ENCODE measurements at regions not wholly inside any gene's neighbourhood (a gene's known extent, or its start where the extent isn't known, plus 50 kb on each side); places are given as distances from the start of the nearest gene placed in this dataset.
"Not testable (repeated sequence)": the region's sequence is repeated elsewhere in the genome, so short reads cannot be mapped to it uniquely, and the experiment has no call there.

DNA sequence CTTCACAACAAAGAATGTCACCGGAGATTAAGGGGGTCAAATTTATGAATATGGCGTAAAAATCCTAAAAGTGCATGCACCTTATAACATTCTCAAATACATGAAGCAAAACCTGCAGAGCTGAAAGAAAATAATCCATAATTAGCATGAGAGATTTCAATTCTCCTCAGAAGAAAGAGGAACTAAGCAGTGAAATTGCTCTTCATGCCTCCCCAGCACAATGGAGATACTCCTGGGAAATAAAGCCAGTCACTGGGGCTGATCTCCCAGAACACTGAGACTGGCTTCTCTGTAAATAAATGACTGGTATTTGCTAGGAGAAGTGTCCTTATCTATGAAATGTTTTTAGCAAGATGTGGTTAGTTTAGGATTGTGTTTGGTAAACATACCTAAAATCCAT, 68.1 kb downstream of the GOLGA6L6 start:
- not testable (repeated sequence) for DNase-seq

DNA sequence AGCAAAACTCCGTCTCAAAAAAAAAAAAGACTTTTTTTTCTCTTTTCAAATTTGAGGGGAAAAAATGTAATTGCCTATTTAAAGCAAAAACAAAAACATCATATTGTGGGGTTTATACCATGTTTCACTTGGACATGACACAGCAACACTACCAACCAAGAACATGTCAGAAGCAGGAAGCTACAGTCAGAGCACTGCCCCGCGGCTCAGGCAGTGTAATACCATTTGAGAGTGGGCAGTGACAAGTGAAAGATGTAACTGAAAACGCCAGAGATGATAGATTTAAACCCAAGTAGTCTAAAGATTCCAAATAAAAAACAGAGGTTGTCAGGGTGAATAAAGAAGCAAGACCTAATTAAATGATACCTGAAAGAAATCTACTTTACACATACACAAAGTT, 68.6 kb downstream of the GOLGA6L6 start:
- DNase-seq, result not testable (repeated sequence)

DNA sequence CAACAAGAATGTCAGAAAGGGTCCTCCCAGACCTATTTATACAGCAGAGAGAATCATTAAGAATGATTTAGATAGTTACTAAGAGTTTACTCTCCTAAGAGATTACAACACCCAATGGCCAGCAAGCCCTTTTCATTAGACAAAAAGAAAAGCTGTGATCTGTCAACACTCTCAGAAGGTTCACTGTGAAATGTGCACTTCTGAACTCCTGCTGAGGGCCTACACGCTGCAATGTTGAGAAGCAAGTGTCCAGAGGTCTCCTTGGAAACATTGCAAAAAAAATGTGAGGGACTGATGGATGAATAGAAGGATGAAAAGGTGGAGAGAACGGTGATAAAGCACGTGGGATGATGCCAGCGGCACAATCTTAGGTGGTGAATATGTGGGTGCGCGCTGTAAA, 70.8 kb downstream of the GOLGA6L6 start:
- not testable (repeated sequence) for DNase-seq

DNA sequence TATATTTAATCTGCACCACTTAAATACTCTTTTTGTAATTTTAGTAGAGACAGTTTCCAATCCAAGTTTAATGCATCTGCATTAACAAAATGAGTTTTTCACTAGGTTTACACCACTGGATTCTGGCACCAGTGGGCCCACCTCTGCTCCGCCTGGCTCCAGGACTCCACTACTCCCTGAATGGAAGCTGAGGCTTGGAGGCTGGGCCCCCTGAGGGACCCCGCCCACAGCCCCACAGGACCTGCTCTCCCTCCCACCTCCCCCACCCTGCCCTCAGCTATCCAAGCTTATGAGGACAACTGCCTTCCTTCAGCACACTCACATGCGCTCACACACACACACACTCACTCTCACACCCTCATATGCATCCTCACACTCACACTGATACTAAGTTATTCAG, 100.5 kb downstream of the GOLGA6L6 start:
- not testable (repeated sequence) for DNase-seq

DNA sequence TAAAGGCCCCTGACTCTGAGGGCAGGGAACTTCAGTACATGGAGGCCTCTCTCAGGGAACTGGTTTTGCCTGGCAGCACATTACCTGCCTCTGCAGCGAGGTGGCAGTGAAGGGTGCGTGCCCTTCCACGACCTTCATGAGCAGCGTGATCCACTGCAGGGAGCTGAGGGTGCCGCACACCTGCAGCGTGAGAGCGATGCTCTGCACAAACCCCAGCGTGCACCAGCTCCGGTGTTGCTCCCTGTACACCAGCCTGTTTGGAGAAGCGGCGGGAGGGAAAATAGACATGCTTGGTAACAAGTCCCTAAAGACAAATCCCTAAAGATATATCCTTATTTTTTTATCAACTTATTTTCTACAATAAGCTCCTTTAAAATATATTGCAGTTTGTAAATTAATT, 101.2 kb downstream of the GOLGA6L6 start:
- not testable (repeated sequence) for DNase-seq

DNA sequence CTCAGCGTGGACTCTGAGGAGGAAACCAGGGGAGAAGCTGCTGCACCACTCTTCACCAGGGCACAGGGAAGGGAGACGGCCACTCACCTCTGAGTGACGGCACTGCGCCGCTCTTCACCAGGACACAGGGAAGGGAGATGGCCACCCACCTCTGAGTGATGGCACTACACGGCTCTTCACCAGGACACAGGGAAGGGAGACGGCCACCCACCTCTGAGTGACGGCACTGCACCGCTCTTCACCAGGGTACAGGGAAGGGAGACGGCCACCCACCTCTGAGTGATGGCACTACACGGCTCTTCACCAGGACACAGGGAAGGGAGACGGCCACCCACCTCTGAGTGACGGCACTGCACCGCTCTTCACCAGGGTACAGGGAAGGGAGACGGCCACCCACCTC, 102.5 kb downstream of the GOLGA6L6 start:
- not testable (repeated sequence) for DNase-seq

DNA sequence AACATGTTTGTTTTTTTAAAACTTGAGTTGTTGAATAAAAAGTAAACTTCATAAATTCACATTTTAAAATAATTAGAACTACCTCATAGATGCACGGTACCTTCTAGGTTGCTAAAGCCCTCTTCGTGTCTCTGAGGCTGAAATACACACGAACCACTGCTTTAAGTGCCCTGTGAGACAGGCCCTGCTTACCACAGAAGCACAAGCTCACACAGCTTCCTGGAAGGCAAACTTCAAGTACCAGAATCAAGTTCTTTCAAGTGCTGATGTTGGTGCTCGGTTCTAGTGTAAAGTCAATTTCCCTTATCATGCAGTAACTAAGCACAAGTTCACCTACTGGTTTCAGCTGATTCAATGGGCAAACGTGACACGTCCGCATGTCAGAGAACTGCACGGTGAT, 103.3 kb downstream of the GOLGA6L6 start:
- not testable (repeated sequence) for DNase-seq

DNA sequence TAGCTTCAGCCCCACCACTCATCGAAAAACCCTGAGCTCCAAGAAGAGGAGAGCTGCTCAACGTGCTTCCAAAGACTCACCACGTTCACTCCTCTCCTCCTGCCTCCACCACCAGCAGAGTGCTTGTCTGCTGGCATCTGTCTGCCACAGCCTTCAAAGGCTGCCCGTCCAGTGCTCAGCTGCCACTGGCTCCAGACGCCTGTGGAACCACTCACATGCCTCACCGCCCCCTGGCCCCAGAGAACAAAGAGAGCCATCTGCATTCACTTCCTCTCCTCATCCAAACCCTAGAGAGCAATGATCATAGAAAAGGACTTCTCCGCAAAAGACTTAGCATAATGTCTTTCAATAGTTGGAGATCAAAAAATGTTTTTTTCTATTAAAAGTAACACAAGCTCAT, 108.1 kb downstream of the GOLGA6L6 start:
- DNase-seq, result not testable (repeated sequence)

DNA sequence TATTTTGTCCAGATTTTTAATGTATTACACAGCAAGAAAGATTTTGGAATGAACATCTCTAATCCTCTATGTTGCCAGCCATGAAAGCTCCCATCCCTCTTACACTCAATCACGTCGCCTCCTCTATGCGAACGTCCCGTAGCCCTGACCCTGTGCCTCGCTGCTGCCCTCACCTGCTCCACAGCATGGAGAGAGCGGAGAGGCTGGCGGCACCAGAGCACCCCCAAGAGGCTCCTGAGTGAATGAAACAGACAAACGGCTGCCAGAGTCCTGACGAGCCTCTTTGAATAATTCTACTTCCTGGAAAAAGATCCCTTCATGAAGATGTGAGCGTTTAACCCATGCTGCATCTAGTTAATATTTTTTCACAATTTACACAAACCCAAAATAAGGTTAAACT, 111.1 kb downstream of the GOLGA6L6 start:
- DNase-seq, result not testable (repeated sequence)

DNA sequence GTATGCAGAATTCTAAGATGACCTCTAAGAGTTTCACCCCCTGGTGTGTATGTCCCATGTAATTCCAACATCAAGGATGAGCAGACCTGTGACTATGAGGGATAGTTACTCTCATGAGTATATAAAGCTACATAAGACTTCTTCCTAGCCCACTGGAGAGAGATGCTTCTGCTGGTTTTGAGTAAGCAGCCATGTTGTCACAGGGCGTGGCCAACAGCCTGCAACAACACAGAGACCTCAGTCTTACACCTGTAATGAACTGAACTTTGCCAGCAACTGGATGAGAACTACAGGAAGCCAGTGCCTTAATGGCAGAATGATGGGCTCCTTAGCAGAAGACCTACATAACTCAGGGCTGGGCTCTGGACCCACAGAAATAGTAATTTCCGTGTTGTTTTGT, 120.9 kb downstream of the GOLGA6L6 start:
- DNase-seq, result not testable (repeated sequence)

DNA sequence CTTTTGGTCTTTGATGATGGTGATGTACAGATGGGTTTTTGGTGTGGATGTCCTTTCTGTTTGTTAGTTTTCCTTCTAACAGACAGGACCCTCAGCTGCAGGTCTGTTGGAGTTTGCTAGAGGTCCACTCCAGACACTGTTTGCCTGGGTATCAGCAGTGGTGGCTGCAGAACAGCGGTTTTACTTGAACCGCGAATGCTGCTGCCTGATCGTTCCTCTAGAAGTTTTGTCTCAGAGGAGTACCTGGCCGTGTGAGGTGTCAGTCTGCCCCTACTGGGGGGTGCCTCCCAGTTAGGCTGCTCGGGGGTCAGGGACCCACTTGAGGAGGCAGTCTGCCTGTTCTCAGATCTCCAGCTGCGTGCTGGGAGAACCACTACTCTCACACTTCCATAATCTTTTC, 125.0 kb downstream of the GOLGA6L6 start:
- DNase-seq, result not testable (repeated sequence)

DNA sequence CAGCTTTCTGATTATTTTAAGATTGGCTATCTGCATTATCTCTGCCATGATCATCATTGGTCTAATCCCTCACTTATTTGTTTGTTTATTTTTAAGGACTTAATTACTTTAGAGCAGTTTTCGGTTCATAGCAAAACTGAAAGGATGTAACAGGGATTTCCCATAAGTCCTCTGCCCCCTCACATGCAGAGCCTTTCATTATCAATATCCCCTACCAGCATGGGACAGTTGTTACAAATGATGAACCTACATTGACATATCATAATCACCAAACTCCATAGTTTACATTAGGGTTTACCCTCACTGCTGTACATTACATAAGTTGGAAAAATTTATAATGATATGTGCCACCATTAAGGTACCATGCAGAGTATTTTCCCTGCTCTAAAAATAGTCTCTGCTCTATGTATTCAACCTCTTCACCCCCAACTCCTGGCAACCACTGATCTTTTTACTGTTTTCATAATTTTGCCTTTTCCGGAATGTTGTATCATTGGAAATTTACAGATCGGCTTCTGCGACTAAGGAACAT, 131.9 kb downstream of the GOLGA6L6 start:
- not testable (repeated sequence) for DNase-seq

DNA sequence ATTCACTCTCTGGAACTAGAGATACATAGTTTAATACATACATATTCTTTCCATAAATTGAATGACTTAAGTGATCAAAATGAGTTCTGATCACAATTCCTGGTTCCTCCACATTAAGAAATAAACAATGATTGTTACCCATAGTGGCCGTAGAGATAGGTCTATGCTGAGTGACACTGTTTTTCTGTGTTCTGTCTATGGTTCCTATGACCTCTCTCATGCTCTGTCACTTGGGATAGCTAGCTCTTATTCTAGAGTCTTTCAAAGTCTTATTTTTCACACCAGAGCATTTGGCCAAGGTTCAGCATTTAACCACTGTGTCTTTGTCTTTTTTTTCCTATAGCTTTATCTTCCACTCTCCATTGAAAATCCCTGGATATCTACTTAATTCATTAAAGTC, 132.4 kb downstream of the GOLGA6L6 start:
- DNase-seq, result no peak

DNA sequence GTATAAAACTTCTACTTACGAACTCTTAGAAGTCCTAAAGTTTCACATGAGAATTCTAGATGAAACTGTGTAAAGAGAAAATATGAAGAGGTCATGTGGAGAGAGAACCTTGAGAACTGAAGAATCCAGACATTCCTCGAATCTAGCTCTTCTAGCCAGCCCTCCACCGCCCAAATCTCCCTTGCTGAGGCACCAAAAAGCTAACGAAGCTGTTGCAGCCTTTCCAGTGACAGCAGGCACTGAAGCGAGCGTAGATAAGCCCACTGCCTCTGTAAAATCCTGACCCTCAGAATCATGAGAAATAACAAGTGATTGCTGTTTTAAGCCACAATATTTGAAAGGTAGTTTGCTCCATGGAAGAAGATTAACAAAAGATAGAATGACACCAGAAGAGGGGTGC, 134.0 kb downstream of the GOLGA6L6 start:
- DNase-seq, result no peak

DNA sequence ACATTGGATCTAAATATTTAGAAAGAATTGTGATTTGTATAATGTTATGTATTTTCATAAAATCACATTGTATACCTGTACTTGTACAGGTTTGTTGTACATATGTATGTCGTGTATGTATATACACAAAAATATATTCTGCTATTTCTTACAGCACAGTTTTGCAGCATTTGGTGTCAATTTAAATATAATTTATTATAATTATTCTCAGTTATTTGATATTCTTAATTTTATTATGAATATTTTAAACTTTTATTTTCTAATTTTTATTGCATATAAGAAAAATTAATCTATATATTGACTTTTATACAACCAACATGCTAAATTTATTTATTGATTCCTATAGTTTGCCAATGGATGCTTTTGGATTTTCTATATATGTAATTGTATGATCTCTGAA, 137.0 kb downstream of the GOLGA6L6 start:
- DNase-seq, result not testable (repeated sequence)

DNA sequence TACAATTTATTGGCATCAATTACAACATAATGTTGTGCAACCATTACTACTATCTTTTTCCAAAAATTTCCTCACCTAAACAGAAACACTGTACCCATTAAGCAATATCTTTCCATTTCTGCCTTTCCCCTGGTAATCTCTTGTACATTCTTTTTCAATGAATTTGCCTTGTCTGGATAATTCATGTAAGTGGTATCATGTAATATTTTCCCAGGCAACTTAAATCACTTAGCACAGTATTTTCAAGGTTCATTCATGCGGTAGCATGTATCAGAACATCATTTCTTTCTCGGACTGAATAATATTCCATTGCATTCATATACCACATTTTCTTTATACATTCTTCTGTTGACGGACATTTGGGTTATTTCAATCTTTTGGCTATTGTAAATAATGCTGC, 139.0 kb downstream of the GOLGA6L6 start:
- DNase-seq, result not testable (repeated sequence)

DNA sequence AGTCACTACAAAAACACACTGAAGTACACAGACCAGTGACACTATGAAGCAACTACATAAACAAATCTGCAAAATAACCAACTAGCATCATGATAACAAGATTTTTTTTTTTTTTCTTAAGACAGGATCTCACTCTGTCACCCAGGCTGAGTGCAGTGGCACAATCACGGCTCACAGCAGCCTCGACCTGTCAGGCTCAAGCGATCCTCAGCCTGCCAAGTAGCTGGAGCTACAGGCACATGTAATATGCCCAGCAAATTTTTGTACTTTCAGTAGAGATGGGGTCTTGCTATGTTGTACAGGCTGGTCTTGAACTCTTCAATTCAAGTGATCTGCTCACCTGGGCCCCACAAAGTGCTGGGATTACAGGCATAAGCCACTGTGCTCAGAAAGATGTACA, 140.5 kb downstream of the GOLGA6L6 start:
- not testable (repeated sequence) for DNase-seq

DNA sequence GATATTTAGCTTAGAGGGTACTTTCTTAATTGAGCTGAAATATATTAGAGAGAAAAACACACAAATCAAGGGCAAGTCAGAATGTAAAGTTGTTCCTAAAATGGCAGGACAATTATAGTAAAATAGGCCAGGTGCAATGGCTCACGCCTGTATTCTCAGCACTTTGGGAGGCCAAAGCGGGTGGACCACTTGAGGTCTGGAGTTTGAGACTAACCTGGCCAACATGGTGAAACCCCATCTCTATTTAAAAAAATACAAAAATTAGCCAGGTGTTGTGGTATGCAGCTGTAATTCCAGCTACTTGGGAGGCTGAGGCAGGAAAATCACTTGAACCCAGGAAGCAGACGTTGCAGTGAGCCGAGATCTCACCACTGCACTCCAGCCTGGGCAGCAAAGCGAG, 142.9 kb downstream of the GOLGA6L6 start:
- not testable (repeated sequence) for DNase-seq

DNA sequence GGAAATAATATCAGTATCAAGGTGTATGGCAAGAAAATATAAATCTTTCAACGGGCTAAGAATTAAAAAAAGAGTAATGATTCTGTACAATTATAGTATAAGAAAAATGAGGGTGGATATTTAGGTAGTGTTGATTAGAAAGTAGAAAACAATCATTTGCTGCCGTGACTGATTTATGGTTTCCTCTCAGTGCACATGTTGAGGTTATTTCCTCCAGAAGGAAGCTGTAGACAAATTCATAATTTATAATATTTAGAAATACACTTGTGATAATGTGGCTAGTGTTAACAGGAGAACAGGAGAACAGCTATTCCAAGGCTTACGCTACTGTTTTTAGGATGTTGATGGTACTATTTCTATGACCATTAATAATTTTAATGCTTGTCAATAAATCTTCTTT, 153.4 kb downstream of the GOLGA6L6 start:
- DNase-seq, result not testable (repeated sequence)

DNA sequence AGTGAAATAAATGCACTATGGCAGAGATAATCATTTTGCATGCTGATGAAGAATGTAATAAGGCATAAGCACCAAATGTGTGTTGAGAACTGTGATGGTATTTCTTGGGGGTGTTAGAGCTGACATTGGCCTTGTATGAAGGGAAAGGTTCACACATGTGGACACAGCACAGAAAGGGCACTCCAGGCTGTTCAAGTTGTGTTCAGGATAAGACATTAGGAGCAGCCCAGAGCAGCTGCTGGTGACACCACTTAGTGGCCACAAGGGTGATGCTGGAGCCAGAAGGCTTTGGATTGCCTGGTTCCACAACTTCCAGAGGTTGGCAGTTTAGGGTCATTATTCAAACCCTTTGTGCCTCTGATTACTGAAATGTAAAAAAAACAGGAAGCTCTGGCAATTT, 155.4 kb downstream of the GOLGA6L6 start:
- no peak for DNase-seq

DNA sequence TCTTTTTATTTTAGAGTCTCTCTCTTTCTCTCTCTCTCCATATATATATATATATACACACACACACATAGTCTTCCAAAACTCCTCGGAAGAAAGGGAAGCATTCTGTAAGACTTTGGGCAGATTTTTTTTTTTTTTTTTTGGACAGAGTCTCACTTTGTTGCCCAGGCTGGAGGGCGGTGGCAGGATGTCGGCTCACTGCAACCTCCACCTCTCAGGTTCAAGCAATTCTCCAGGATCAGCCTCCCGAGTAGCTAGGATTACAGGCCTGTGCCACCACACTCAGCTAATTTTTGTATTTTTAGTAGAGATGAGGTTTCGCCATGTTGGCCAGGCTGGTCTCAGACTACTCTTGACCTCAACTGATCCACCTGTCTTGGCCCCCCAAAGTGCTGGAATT, 161.4 kb downstream of the GOLGA6L6 start:
- DNase-seq, result not testable (repeated sequence)

DNA sequence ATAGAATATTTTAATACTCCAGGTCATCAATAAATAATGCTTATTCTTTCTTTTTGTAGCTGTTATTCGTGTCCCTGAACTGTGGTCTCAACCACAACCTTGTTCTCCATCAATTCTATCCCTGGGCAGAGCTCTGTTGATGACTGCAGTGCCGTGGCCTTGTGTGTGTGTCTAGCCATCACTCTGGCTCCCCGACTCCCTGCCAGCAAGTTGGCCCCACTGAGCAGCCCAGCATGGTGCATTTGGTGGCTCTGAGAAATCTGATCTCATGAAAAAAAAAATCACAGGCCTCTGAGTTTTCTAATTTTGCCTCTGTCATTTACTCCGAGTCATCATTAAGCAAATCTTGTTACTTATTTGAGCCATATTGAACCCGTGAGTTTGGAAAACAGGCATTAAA, 164.7 kb downstream of the GOLGA6L6 start:
- DNase-seq, result no peak

DNA sequence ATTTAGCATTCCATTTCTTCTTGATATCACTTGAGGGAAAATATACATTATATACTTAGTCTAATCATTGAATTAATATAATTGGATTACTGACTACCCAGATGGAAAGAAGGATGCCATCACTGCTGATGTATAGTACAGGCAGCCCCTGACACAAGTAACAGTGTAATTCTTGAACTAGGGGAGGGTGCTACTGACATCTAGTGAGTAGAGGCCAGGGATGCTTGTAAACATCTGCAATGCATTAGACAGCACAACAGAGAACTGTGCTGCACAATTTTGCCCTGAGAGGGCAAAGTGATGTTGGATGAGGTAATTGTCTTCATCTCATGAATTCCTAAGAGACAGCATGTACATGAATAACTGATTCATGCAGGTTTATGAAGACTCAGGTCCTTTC, 169.2 kb downstream of the GOLGA6L6 start:
- DNase-seq, result not testable (repeated sequence)

DNA sequence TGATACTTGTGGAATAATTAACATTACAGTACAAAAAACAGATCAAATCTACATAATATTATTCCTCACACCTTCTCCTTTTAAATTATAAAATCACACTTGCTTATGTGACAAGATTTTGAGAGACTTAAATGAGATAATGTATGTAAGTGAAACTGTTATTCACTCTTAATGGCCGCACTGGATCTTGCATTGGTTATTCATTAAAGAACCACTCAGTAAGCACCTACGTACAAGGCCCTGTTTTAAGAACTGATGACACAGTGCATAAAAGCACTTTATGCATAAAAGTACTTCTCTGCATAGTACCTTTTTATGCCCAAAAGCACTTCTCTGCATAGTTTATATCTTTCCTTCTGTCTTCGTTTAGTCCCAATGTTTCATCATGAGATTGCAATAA, 172.1 kb downstream of the GOLGA6L6 start:
- DNase-seq, result no peak

DNA sequence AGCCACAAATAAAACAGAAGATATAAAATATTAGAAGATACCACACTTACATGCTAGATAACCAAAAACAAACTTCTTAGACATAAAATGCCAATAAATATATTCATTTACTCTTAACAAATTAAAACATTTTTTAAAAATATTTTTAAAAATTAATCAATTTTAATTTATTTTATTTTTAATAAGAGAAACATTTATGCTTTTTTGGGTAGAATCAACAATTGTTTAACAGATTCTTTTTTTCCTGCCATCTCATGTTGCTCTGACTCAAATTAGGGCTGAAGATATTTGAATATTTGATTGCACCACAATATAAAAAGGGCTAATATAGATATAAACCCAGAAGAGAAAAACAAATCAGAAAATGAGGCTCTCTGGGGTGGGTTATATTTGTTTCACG, 172.6 kb downstream of the GOLGA6L6 start:
- DNase-seq, result no peak

DNA sequence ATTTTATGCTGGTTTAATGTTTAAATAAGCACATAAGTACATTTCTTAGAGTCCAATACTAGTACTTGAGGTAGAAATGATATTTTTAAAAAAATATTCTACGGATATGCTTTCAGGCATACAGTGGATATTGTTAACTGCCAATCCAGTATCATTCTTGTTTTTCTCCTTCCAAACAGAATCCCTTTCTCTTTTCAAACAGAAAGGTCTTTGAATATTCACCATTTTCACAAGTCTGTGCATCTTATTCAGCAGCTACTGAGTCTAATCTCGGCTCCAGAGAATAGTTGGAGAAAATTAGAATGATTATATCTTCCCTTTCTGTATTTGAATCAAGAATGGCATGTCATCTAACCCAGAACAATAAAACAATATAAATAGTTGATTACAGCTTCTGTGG, 174.5 kb downstream of the GOLGA6L6 start:
- DNase-seq, result no peak

Data from activated effector memory CD4-positive, alpha-beta T cell treated with Interleukin-2 at 50 U/mL for 16 hours (primary cell).